B cell (primary cell): ENCODE measurements at regions not wholly inside any gene's neighbourhood (a gene's known extent, or its start where the extent isn't known, plus 50 kb on each side); places are given as distances from the start of the nearest gene placed in this dataset.
A peak's percentile ranks its signal among the peaks of the same experiment; 100 is the strongest.

Experiments
- ATAC-seq: fragments of 200-7000 bp; cut with Tn5 transposase; one replicate; pipeline ENCODE4 v1.10.0; 2021; ENCODE audit warnings: low read depth, mild to moderate bottlenecking, moderate number of reproducible peaks, moderate library complexity
- CTCF ChIA-PET: fragments of 350-600 bp; sonication (Branson Sonifier 250); formaldehyde crosslinking; loops from one replicate; lab custom pipeline; 2021; ENCODE audit warnings: antibody characterized with exemption, inconsistent platforms; lab: Charles Lee
- POLR2A ChIA-PET: fragments of 350-600 bp; sonication (Branson Sonifier 250); formaldehyde crosslinking; loops from one replicate; lab custom pipeline; 2021; ENCODE audit warnings: antibody characterized with exemption; lab: Charles Lee
- DNase-seq: peaks from one replicate; pipeline ENCODE4 v3.0.0; 2013
- H2AFZ ChIP-seq: 2 replicates; pipeline ENCODE4 v1.6.1; 2012; ENCODE audit warnings: mild to moderate bottlenecking, low read depth, low read length; ENCODE audit not compliant: insufficient read depth, poor library complexity, severe bottlenecking
- H3K27ac ChIP-seq, 2 donors: 1 replicate in 1 of 2; 2 replicates in 1 of 2; pipeline ENCODE4 v1.5.1; 2012 to 2013; ENCODE audit warnings: low read length in 2 of 2, mild to moderate bottlenecking in 2 of 2, moderate library complexity in 1 of 2
- H3K27me3 ChIP-seq, 4 experiments: fragments of 200-600 bp in 1 of 4; sonication (generic) in 1 of 4; replicated peaks in 1 of 4; 1 replicate in 2 of 4; 2 replicates in 2 of 4; pipeline versions ENCODE4 v1.6.1 to v1.7.0; 2013 to 2016; ENCODE audit warnings: low read length in 3 of 4, mild to moderate bottlenecking in 2 of 4, mixed read lengths in 1 of 4, moderate library complexity in 1 of 4; ENCODE audit not compliant: insufficient read depth in 4 of 4, control insufficient read depth in 3 of 4; ENCODE audit errors: control extremely low read depth in 1 of 4
- H3K36me3 ChIP-seq, 2 experiments: replicated peaks in 1 of 2; 1 replicate in 1 of 2; 2 replicates in 1 of 2; pipeline versions ENCODE4 v1.6.1 to v1.7.1; 2013; ENCODE audit warnings: low read length in 1 of 2; ENCODE audit not compliant: insufficient read depth in 2 of 2, control insufficient read depth in 1 of 2; ENCODE audit errors: control extremely low read depth in 1 of 2, extremely low read depth in 1 of 2
- H3K4me1 ChIP-seq, 2 donors: fragments of 200-600 bp in 1 of 2; sonication (generic) in 1 of 2; 1 replicate in 1 of 2; 2 replicates in 1 of 2; pipeline versions ENCODE4 v1.5.1 to v1.6.1; 2013 to 2017; ENCODE audit warnings: low read length in 2 of 2; ENCODE audit not compliant: control insufficient read depth in 2 of 2, insufficient read depth in 2 of 2
- H3K4me2 ChIP-seq: replicated peaks from 2 replicates; pipeline ENCODE3; 2012; ENCODE audit warnings: mild to moderate bottlenecking, low read depth, low read length; ENCODE audit not compliant: poor library complexity, severe bottlenecking
- H3K4me3 ChIP-seq, 5 experiments: fragments of 200-600 bp in 1 of 5; sonication (generic) in 1 of 5; 1 replicate in 3 of 5; 2 replicates in 2 of 5; pipeline versions ENCODE4 v1.5.1 to v1.7.0; 2011 to 2016; ENCODE audit warnings: low read length in 4 of 5, mild to moderate bottlenecking in 4 of 5, low read depth in 2 of 5, control low read depth in 1 of 5, moderate library complexity in 1 of 5; ENCODE audit not compliant: insufficient read depth in 1 of 5; ENCODE audit errors: control extremely low read depth in 1 of 5, extremely low read depth in 1 of 5
- H3K79me2 ChIP-seq: fragments of 200-600 bp; sonication (generic); one replicate; pipeline ENCODE4 v1.6.0; 2016; ENCODE audit warnings: low read length; ENCODE audit not compliant: control insufficient read depth, insufficient read depth
- H3K9ac ChIP-seq: fragments of 200-600 bp; sonication (generic); 2 replicates; pipeline ENCODE4 v1.6.1; 2017; ENCODE audit warnings: mild to moderate bottlenecking, low read length, moderate library complexity
- H3K9me3 ChIP-seq, 3 donors: one replicate each; pipeline versions ENCODE4 v1.6.1 to v1.7.1; 2013; ENCODE audit warnings: low read length in 2 of 3; ENCODE audit not compliant: control insufficient read depth in 2 of 3, insufficient read depth in 1 of 3; ENCODE audit errors: control extremely low read depth in 1 of 3
- H4K20me1 ChIP-seq: 2 replicates; pipeline ENCODE4 v1.6.0; 2012; ENCODE audit warnings: mild to moderate bottlenecking, low read length; ENCODE audit not compliant: insufficient read depth, control insufficient read depth, poor library complexity, severe bottlenecking
- H3K27ac Mint-ChIP-seq: one replicate; pipeline ENCODE4 v1.8.0; 2021; ENCODE audit warnings: mixed read lengths
- H3K27me3 Mint-ChIP-seq: one replicate; pipeline ENCODE4 v1.8.0; 2021; ENCODE audit warnings: mixed read lengths
- H3K4me1 Mint-ChIP-seq: one replicate; pipeline ENCODE4 v1.8.0; 2021; ENCODE audit warnings: mixed read lengths
- H3K4me3 Mint-ChIP-seq: one replicate; pipeline ENCODE4 v1.8.0; 2021; ENCODE audit warnings: mixed read lengths
- H3K9me3 Mint-ChIP-seq: one replicate; pipeline ENCODE4 v1.8.0; 2022; ENCODE audit warnings: mixed read lengths; ENCODE audit not compliant: insufficient read depth
- CTCF ChIP-seq: fragments of 200-600 bp; IDR thresholded peaks from one replicate; pipeline ENCODE4 v1.8.0; 2022; ENCODE audit warnings: antibody characterized with exemption, mild to moderate bottlenecking
- EZH2 ChIP-seq: IDR thresholded peaks from 2 replicates; pipeline ENCODE4 v1.6.1; 2012; ENCODE audit warnings: borderline replicate concordance, low read depth, mild to moderate bottlenecking, moderate library complexity, low read length; ENCODE audit not compliant: insufficient read depth, poor library complexity, severe bottlenecking
- WGBS: methylation state at CpG from one replicate; pipeline ENCODE4 v1.1.5; 2013; ENCODE audit warnings: missing lambda C conversion rate; ENCODE audit not compliant: insufficient coverage; 5-methylcytosine and 5-hydroxymethylcytosine counted together
- intact Hi-C: fragments of 100-400 bp; cut with micrococcal nuclease; formaldehyde crosslinking; loops from one replicate; pipeline ENCODE4 v1.10.0; 2022

GRCh38 chr6:45715508-45715803 lies 300.2 kb downstream of the CLIC5 start:
- Histone ChIP-seq H3K4me2 (no peak overlapping the region), H3K36me3 (no peaks in the 10 kb centered on the region), H3K9me3 (no peaks in the 10 kb centered on the region), H2AFZ (no peak overlapping the region), H3K4me3 (no peak overlapping the region), H3K4me1 (peaks cover 6 to 16% of the 10 kb centered on the region in 2 donors), H3K79me2 (no peaks in the 10 kb centered on the region), H4K20me1 (no peaks in the 10 kb centered on the region), H3K27ac (no peak overlapping the region), H3K9ac (no peak overlapping the region), H3K27me3 (no peaks in the 10 kb centered on the region)
- no peak for ATAC-seq
- H3K4me3 Mint-ChIP-seq: no peak overlapping the region
- POLR2A ChIA-PET: no interaction called here
- H3K9me3 Mint-ChIP-seq: no peaks in the 10 kb centered on the region
- H3K27me3 Mint-ChIP-seq: no peaks in the 10 kb centered on the region
- peaks cover 16% of the 10 kb centered on the region for H3K4me1 Mint-ChIP-seq
- H3K27ac Mint-ChIP-seq: no peak overlapping the region
- CTCF ChIA-PET: interaction anchor here (1.3 to 5.4 kb wide), 5 partner anchors 13 to 1059 kb away, joined by 6 to 89 read pairs (median 13); no protein-coding TSS in a partner anchor
- no peak for TF ChIP-seq CTCF
- no peak for TF ChIP-seq EZH2
- intact Hi-C loops: no loop called here
- DNase-seq: no peak

GRCh38 chr6:45714741-45715507 lies 300.7 kb downstream of the CLIC5 start:
- Mint-ChIP-seq H3K27ac (no peak overlapping the region), H3K27me3 (no peaks in the 10 kb centered on the region), H3K9me3 (no peaks in the 10 kb centered on the region), H3K4me3 (no peak overlapping the region), H3K4me1 (peaks cover 22% of the 10 kb centered on the region)
- TF ChIP-seq CTCF: peak; percentile 73
- no peak for TF ChIP-seq EZH2
- H3K4me1 ChIP-seq: peaks cover 6 to 20% of the 10 kb centered on the region in 2 donors
- no peaks in the 10 kb centered on the region for H4K20me1 ChIP-seq
- no peak overlapping the region for H3K27ac ChIP-seq
- H2AFZ ChIP-seq: no peak overlapping the region
- H3K4me2 ChIP-seq: peak overlapping the region; percentile 29
- no peaks in the 10 kb centered on the region for H3K36me3 ChIP-seq
- intact Hi-C loops: loop anchor here (5.0 kb wide), 3 partner anchors 207 to 1238 kb away; no protein-coding TSS in a partner anchor
- no peaks in the 10 kb centered on the region for H3K9me3 ChIP-seq
- no peak overlapping the region for H3K4me3 ChIP-seq
- CTCF ChIA-PET: interaction anchor here (0.5 to 5.4 kb wide), 41 partner anchors 9 to 1245 kb away, joined by 3 to 89 read pairs (median 5); partner anchors contain the start of gene SUPT3H
- H3K9ac ChIP-seq: no peak overlapping the region
- POLR2A ChIA-PET: no interaction called here
- WGBS: 0% methylated on average over 1 of the region's 6 CpGs
- peak; percentile 65 for ATAC-seq
- peak; percentile 75 for DNase-seq
- no peaks in the 10 kb centered on the region for H3K79me2 ChIP-seq
- H3K27me3 ChIP-seq: no peaks in the 10 kb centered on the region
